Type B pancreatic cell (in vitro differentiated cells): ENCODE measurements at regions not wholly inside any gene's neighbourhood (a gene's known extent, or its start where the extent isn't known, plus 50 kb on each side); places are given as distances from the start of the nearest gene placed in this dataset.

Experiments
- DNase-seq: peaks from one replicate; pipeline ENCODE4 v3.0.0; 2021; ENCODE audit warnings: mixed read lengths; ENCODE audit not compliant: unreplicated experiment; ENCODE audit errors: extremely low spot score
- H3K27ac Mint-ChIP-seq: 2 replicates; pipeline ENCODE4 v1.8.0; 2021; ENCODE audit warnings: mild to moderate bottlenecking, mixed read lengths
- H3K27me3 Mint-ChIP-seq: 2 replicates; pipeline ENCODE4 v1.8.0; 2021; ENCODE audit warnings: mixed read lengths
- H3K36me3 Mint-ChIP-seq: 2 replicates; pipeline ENCODE4 v1.8.0; 2021; ENCODE audit warnings: mixed read lengths
- H3K4me1 Mint-ChIP-seq: one replicate; pipeline ENCODE4 v1.8.0; 2021; ENCODE audit warnings: mixed read lengths; ENCODE audit not compliant: unreplicated experiment
- H3K4me3 Mint-ChIP-seq: 2 replicates; pipeline ENCODE4 v1.8.0; 2021; ENCODE audit warnings: mild to moderate bottlenecking, mixed read lengths
- H3K9me3 Mint-ChIP-seq: 2 replicates; pipeline ENCODE4 v1.8.0; 2021; ENCODE audit warnings: mixed read lengths
- TF ChIP-seq, protein P1 (sequence below): fragments of 200-600 bp; sonication (generic); conservative IDR thresholded peaks from 2 replicates; pipeline ENCODE4 v1.5.0; 2021; ENCODE audit warnings: antibody characterized with exemption, mild to moderate bottlenecking

DNA sequence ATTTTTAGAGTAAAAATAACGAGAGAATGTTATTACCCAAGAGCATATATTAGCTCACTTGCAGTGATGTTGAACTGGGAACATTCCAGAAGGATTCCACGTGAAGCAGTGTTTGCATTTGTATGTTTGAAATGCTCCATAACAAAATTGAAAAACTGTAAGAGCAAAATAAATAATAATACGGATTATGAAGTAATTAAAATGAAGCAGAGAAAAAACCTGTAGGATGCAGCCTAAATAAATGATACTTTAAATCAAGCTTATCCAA lies 203.3 kb downstream of the BAMBI start:
- Mint-ChIP-seq H3K4me3 (no peak overlapping the region), H3K4me1 (peaks cover 39% of the 10 kb centered on the region), H3K9me3 (peaks cover 9% of the 10 kb centered on the region), H3K27me3 (peaks cover 8% of the 10 kb centered on the region), H3K27ac (no peak overlapping the region), H3K36me3 (peaks cover 5% of the 10 kb centered on the region)
- no peak for DNase-seq
- TF ChIP-seq, protein P1, sequence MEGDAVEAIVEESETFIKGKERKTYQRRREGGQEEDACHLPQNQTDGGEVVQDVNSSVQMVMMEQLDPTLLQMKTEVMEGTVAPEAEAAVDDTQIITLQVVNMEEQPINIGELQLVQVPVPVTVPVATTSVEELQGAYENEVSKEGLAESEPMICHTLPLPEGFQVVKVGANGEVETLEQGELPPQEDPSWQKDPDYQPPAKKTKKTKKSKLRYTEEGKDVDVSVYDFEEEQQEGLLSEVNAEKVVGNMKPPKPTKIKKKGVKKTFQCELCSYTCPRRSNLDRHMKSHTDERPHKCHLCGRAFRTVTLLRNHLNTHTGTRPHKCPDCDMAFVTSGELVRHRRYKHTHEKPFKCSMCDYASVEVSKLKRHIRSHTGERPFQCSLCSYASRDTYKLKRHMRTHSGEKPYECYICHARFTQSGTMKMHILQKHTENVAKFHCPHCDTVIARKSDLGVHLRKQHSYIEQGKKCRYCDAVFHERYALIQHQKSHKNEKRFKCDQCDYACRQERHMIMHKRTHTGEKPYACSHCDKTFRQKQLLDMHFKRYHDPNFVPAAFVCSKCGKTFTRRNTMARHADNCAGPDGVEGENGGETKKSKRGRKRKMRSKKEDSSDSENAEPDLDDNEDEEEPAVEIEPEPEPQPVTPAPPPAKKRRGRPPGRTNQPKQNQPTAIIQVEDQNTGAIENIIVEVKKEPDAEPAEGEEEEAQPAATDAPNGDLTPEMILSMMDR = no peak

DNA sequence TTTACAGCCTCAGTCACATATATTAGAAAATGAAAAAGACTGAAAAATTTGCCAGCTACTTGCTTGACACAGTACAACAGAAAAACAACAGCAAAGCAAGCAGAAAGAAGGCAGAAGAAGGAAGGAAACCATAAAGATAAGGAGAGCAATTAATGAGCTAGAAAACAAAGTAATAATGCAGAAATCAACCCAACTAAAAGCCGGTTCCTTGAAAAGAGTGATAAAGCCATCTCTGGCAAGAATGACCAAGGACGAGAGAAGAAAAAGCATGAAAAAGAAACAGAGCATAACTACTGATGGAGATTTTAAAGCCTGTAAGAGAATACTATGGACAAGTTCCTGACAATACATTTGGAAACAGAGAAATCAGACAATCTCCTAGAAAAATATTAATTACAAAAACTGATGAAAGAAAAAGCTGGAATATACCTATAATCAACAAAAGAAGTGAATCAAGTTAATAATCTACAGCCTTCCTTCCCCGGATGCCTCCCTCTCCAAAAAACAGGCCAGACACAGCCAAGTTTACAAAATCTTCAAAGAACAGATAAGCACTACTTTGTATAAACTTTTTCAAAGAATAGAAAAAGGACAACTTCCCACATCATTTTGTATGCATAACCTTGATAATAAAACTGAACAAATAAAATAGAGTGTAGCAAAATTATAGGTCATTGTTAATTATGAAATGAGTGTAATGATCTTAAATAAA lies 204.0 kb downstream of the BAMBI start:
- H3K36me3 Mint-ChIP-seq = peaks cover 5% of the 10 kb centered on the region
- no peak overlapping the region for H3K4me3 Mint-ChIP-seq
- no peak for DNase-seq
- TF ChIP-seq, protein P1 = no peak
- no peak overlapping the region for H3K27ac Mint-ChIP-seq
- peaks cover 8% of the 10 kb centered on the region for H3K27me3 Mint-ChIP-seq
- H3K9me3 Mint-ChIP-seq = peaks cover 9% of the 10 kb centered on the region
- H3K4me1 Mint-ChIP-seq = peaks cover 35% of the 10 kb centered on the region

DNA sequence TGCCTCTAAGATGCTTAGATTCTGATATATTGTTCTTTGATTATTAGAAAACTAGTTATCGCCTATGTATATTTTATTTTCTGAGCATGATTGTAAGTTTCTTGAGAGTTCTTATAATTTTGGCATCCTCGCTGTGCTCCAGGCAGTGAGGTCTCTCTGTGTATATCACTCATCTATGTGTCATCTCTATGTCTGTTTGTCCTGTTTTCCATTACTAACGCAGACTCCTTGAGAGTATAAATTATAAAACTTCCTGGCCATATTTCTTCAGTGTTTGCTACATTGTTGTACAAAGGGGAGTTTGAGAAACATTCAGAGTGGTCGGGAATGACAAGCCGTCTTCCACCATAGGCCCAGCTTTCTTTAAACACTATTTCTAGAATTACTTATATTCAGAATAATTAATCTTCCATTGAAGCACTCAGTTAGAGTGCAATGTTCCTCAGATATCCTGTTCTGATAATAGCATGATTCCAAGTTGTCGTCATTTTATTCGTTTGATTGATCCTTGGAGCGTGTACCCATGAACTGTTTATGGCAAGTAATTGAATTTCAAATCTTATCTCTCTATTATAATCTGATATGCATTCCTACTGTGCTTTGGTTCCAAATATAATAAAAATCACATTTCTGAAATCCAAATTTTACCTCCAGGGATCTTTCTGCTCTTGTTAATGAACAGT lies 206.6 kb downstream of the BAMBI start:
- H3K9me3 Mint-ChIP-seq = no peaks in the 10 kb centered on the region
- DNase-seq = no peak
- H3K4me3 Mint-ChIP-seq = no peak overlapping the region
- TF ChIP-seq, protein P1 = no peak
- H3K4me1 Mint-ChIP-seq = peaks cover 16% of the 10 kb centered on the region
- peak overlapping the region; percentile 8 for H3K27ac Mint-ChIP-seq
- H3K27me3 Mint-ChIP-seq = peaks cover 8% of the 10 kb centered on the region
- H3K36me3 Mint-ChIP-seq = no peaks in the 10 kb centered on the region

DNA sequence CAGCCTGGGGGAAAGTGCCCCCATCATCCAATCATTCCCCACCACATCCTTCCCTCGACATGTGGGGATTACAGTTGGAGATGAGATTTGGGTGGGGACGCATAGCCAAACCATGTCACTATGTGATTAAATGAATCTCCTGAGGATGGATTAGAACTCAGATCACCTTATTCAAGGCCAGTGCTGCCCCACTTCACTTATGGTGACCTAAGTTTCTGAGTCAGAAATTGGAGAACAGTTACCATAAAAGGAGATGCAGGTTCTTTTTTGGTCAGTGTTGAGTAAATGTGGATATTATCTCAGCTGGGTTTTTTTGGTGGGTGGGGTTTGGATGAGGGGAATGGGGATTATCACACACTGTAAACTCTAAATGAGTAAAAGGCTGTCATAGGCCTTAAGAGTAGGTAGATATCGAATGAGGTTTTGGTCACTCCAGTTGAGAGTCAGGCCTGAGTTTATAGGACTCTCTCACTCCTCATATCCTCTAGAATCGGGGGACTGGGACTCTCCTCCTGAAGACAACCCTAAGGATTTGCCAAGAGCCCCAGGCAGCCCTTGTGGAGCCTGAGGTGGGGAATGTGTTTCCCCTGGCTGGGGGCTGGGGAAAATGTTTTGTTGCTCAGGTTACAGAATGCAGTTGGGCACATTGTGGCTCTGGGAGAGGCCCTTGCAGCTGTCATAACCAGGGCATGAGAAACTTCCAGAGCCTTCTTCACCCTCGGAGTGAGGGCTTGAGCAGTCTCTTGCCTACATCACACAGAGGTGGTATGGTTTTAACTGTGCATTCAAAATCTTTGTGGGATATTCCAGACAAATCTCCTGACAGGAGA lies 213.0 kb downstream of the BAMBI start:
- H3K27me3 Mint-ChIP-seq = peaks cover 6% of the 10 kb centered on the region
- no peak overlapping the region for H3K4me3 Mint-ChIP-seq
- peaks cover 7% of the 10 kb centered on the region for H3K4me1 Mint-ChIP-seq
- no peak for DNase-seq
- no peaks in the 10 kb centered on the region for H3K36me3 Mint-ChIP-seq
- H3K9me3 Mint-ChIP-seq = no peaks in the 10 kb centered on the region
- TF ChIP-seq, protein P1 = no peak
- no peak overlapping the region for H3K27ac Mint-ChIP-seq

DNA sequence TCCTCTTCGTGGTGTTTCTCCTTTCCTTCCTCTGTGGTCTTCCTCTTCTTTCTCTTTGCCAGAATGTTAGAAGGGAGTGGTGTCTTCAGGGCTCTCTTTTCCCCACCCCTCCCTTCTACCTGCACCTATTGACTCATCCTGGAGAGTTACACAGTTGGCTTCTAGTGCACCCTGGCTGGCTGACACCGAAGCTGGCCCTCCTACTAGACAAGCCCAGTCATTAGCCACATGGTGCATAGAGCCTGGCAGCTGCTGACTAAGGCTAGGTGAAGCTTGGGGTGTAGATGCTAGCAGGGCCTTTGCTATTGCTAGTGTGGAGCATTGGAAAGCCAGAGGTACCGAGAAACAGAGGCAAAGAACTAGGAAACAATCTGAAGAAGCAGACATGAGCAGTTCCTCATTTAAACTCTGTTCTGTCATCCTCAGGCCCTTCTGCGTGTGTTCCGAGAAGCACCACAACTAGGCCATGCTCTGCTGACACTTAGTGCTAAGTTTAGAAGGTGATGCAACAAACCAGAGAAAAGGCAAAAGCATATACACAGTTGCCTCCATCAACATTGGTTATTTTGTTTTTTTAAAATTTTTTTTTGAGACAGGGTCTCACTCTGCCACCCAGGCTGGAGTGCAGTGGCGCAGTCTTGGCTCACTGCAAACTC lies 213.9 kb downstream of the BAMBI start:
- Mint-ChIP-seq H3K27ac (no peak overlapping the region), H3K9me3 (no peaks in the 10 kb centered on the region), H3K4me1 (peaks cover 7% of the 10 kb centered on the region), H3K4me3 (no peak overlapping the region), H3K27me3 (peaks cover 6% of the 10 kb centered on the region), H3K36me3 (no peaks in the 10 kb centered on the region)
- TF ChIP-seq, protein P1 = no peak
- no peak for DNase-seq
